SK-N-SH (cell line): ENCODE measurements at regions not wholly inside any gene's neighbourhood (a gene's known extent, or its start where the extent isn't known, plus 50 kb on each side); places are given as distances from the start of the nearest gene placed in this dataset.

Source experiments
- CTCF ChIA-PET: fragments of 300-600, 350-600 bp; formaldehyde crosslinking; extraction: SDS; loops from one replicate; lab custom pipeline; 2021; lab: Yijun Ruan, JAX
- POLR2A ChIA-PET: fragments of 350-600 bp; sonication (Branson Sonifier 250); formaldehyde crosslinking; extraction: SDS; loops from one replicate; lab custom pipeline; 2020; ENCODE audit warnings: antibody characterized with exemption, inconsistent platforms; lab: Yijun Ruan, JAX
- DNase-seq: peaks from one replicate; pipeline ENCODE4 v3.0.0; 2012
- H2AFZ ChIP-seq: fragments of 200-600 bp; sonication (generic); 2 replicates; pipeline ENCODE4 v1.8.1; 2016; ENCODE audit warnings: antibody characterized with exemption, mild to moderate bottlenecking, low read depth
- H3F3A ChIP-seq: fragments of 200-600 bp; sonication (generic); replicated peaks from 2 replicates; pipeline ENCODE3; 2016; ENCODE audit warnings: antibody characterized with exemption, mild to moderate bottlenecking; ENCODE audit not compliant: insufficient read depth
- H3K27ac ChIP-seq, 2 experiments: fragments of 200-500 bp in 1 of 2; fragments of 200-600 bp in 1 of 2; sonication (Bioruptor generic) in 1 of 2; sonication (generic), shearing (Covaris generic) in 1 of 2; 2 replicates each; pipeline versions ENCODE4 v1.5.1 to v1.6.1; 2014 to 2016; ENCODE audit warnings: low read depth in 2 of 2, inconsistent platforms in 1 of 2, low read length in 1 of 2, mild to moderate bottlenecking in 1 of 2, mixed read lengths in 1 of 2
- H3K27me3 ChIP-seq: fragments of 200-600 bp; sonication (generic), shearing (Covaris generic); 2 replicates; pipeline ENCODE4 v1.6.1; 2016; ENCODE audit warnings: mixed run types; ENCODE audit not compliant: insufficient read depth
- H3K36me3 ChIP-seq, 2 experiments: fragments of 200-500 bp in 1 of 2; fragments of 200-600 bp in 1 of 2; sonication (Bioruptor generic) in 1 of 2; sonication (generic) in 1 of 2; replicated peaks in 1 of 2; 2 replicates each; pipeline versions ENCODE3 to v1.5.1; 2014 to 2016; ENCODE audit warnings: low read length in 1 of 2, mild to moderate bottlenecking in 1 of 2; ENCODE audit not compliant: insufficient read depth in 2 of 2, control insufficient read depth in 1 of 2
- H3K4me1 ChIP-seq, 2 experiments: fragments of 200-500 bp in 1 of 2; fragments of 200-600 bp in 1 of 2; sonication (Bioruptor generic) in 1 of 2; sonication (generic), shearing (Covaris generic) in 1 of 2; 2 replicates each; pipeline versions ENCODE4 v1.5.1 to v1.6.1; 2014 to 2016; ENCODE audit warnings: low read depth in 1 of 2, low read length in 1 of 2, mixed run types in 1 of 2; ENCODE audit not compliant: insufficient read depth in 2 of 2, control insufficient read depth in 1 of 2
- H3K4me2 ChIP-seq: fragments of 200-600 bp; sonication (generic), shearing (Covaris generic); 2 replicates; pipeline ENCODE4 v1.6.1; 2017; ENCODE audit warnings: mixed run types
- H3K4me3 ChIP-seq, 2 experiments: fragments of 200-500 bp in 1 of 2; fragments of 200-600 bp in 1 of 2; sonication (Bioruptor generic) in 1 of 2; sonication (generic), shearing (Covaris generic) in 1 of 2; 2 replicates each; pipeline versions ENCODE4 v1.5.1 to v1.8.1; 2014 to 2016; ENCODE audit warnings: low read depth in 2 of 2, inconsistent platforms in 1 of 2, low read length in 1 of 2, mild to moderate bottlenecking in 1 of 2, mixed read lengths in 1 of 2, moderate library complexity in 1 of 2
- H3K79me2 ChIP-seq: fragments of 200-600 bp; sonication (generic); 2 replicates; pipeline ENCODE4 v1.8.1; 2017; ENCODE audit warnings: mild to moderate bottlenecking; ENCODE audit not compliant: insufficient read depth
- H3K9ac ChIP-seq: fragments of 200-600 bp; sonication (generic); 2 replicates; pipeline ENCODE4 v1.6.1; 2017; ENCODE audit warnings: mixed run types
- H3K9me2 ChIP-seq: fragments of 200-600 bp; sonication (generic); 2 replicates; pipeline ENCODE4 v1.6.1; 2017; ENCODE audit warnings: mixed run types
- H3K9me3 ChIP-seq: fragments of 200-600 bp; sonication (generic); 2 replicates; pipeline ENCODE4 v1.6.1; 2017; ENCODE audit warnings: mixed run types, mild to moderate bottlenecking, moderate library complexity
- H4K20me1 ChIP-seq: fragments of 200-600 bp; sonication (generic); 2 replicates; pipeline ENCODE4 v1.6.1; 2017; ENCODE audit warnings: mild to moderate bottlenecking, mixed run types; ENCODE audit not compliant: insufficient read depth
- ELF1 ChIP-seq: IDR thresholded peaks from 2 replicates; pipeline ENCODE4 v1.4.0; 2012
- FOSL2 ChIP-seq: IDR thresholded peaks from 2 replicates; pipeline ENCODE4 v1.4.0; 2012; ENCODE audit warnings: low read depth, mild to moderate bottlenecking, moderate library complexity, borderline replicate concordance
- FOXJ3 ChIP-seq: sonication (generic); formaldehyde crosslinking; IDR thresholded peaks from 2 replicates; pipeline ENCODE4 v1.5.1; 2020; ENCODE audit warnings: mild to moderate bottlenecking, missing genetic modification reagents
- FOXM1 ChIP-seq: IDR thresholded peaks from 2 replicates; pipeline ENCODE4 v1.4.0; 2012; ENCODE audit warnings: low read depth, mild to moderate bottlenecking
- IRF3 ChIP-seq: fragments of 150-350 bp; IDR thresholded peaks from 2 replicates; pipeline ENCODE4 v1.6.1; 2016; ENCODE audit warnings: mild to moderate bottlenecking, low read depth, low read length
- JUND ChIP-seq: IDR thresholded peaks from 2 replicates; pipeline ENCODE4 v1.4.0; 2012
- MXI1 ChIP-seq: IDR thresholded peaks from 2 replicates; pipeline ENCODE4 v1.6.1; 2012; ENCODE audit warnings: mild to moderate bottlenecking, low read depth, low read length, improper control_type of control experiment
- NFIC ChIP-seq: IDR thresholded peaks from 2 replicates; pipeline ENCODE4 v1.4.0; 2012; ENCODE audit warnings: borderline replicate concordance
- NRF1 ChIP-seq: IDR thresholded peaks from 2 replicates; pipeline ENCODE4 v1.6.1; 2012; ENCODE audit warnings: low read depth, mild to moderate bottlenecking, low read length
- PBX3 ChIP-seq: IDR thresholded peaks from 2 replicates; pipeline ENCODE4; 2012
- POLR2AphosphoS5 ChIP-seq: IDR thresholded peaks from 2 replicates; pipeline ENCODE4 v1.6.1; 2012; ENCODE audit warnings: low read depth, low read length
- RCOR1 ChIP-seq: fragments of 150-350 bp; IDR thresholded peaks from 2 replicates; pipeline ENCODE4 v1.6.1; 2017; ENCODE audit warnings: antibody characterized with exemption, low read length
- REST ChIP-seq: IDR thresholded peaks from 2 replicates; pipeline ENCODE4 v1.6.1; 2012; ENCODE audit warnings: mild to moderate bottlenecking, low read depth, low read length, moderate library complexity
- RXRA ChIP-seq: IDR thresholded peaks from 2 replicates; pipeline ENCODE4 v1.4.0; 2012; ENCODE audit warnings: low read depth, mild to moderate bottlenecking, borderline replicate concordance
- SMC3 ChIP-seq: IDR thresholded peaks from 2 replicates; pipeline ENCODE4 v1.6.1; 2012; ENCODE audit warnings: low read depth, low read length, improper control_type of control experiment
- TAF1 ChIP-seq: IDR thresholded peaks from 2 replicates; pipeline ENCODE4 v1.6.1; 2012; ENCODE audit warnings: low read depth, mild to moderate bottlenecking, low read length, moderate library complexity, borderline replicate concordance
- TEAD4 ChIP-seq: IDR thresholded peaks from 2 replicates; pipeline ENCODE4 v1.4.0; 2012; ENCODE audit warnings: mild to moderate bottlenecking, borderline replicate concordance; ENCODE audit not compliant: insufficient read depth
- WGBS: methylation state at CpG from one replicate; pipeline ENCODE4 v1.1.6; 2017; ENCODE audit warnings: low lambda C conversion rate; 5-methylcytosine and 5-hydroxymethylcytosine counted together
- TF ChIP-seq, protein P1 (sequence below): IDR thresholded peaks from 2 replicates; pipeline ENCODE4 v1.4.0; 2012; ENCODE audit warnings: low read depth, borderline replicate concordance
- TF ChIP-seq, protein P2 (sequence below): IDR thresholded peaks from 2 replicates; pipeline ENCODE4 v1.4.0; 2012; ENCODE audit warnings: low read depth
- TF ChIP-seq, protein P3 (sequence below): fragments of 200-600 bp; sonication (generic); IDR thresholded peaks from 2 replicates; pipeline ENCODE4 v1.6.1; 2017; ENCODE audit warnings: antibody characterized with exemption, mild to moderate bottlenecking, moderate library complexity

DNA sequence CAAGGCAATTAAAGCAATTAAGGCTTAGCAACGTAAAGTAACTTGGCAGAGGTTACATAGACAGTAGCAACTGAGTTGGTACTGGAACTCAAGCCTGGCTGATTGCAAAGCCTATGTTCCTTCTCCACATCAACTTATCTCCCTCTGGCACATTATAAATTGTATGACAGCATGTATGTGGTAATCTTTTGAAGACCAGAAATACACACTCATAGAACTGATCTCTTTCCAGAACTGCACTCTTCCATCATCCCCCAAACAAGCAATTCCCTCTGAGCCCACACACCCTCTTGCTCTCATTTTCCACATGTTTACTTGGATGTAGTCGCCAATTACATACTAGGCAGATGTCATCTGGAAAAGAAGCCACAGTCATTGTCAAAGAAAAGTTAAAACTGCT lies 502.2 kb downstream of the PLPP3 start:
- no peak for DNase-seq
- Histone ChIP-seq H3K36me3 (no peaks in the 10 kb centered on the region), H3K4me1 (peaks cover 0 to 2% of the 10 kb centered on the region in 2 experiments; a peak in 2 of 4 replicates), H4K20me1 (no peaks in the 10 kb centered on the region), H3K4me2 (no peak overlapping the region), H3K79me2 (no peaks in the 10 kb centered on the region), H3F3A (no peaks in the 10 kb centered on the region), H2AFZ (no peak overlapping the region), H3K9ac (no peak overlapping the region), H3K27ac (no peak overlapping the region), H3K9me3 (no peaks in the 10 kb centered on the region), H3K9me2 (no peaks in the 10 kb centered on the region), H3K27me3 (no peaks in the 10 kb centered on the region), H3K4me3 (no peak overlapping the region)
- TF ChIP-seq RXRA: no peak
- TF ChIP-seq POLR2AphosphoS5: no peak
- TF ChIP-seq SMC3: no peak
- TF ChIP-seq REST: no peak
- TF ChIP-seq PBX3: no peak
- no peak for TF ChIP-seq ELF1
- TF ChIP-seq TEAD4: no peak
- no peak for TF ChIP-seq NFIC
- no peak for TF ChIP-seq MXI1
- TF ChIP-seq TAF1: no peak
- TF ChIP-seq IRF3: no peak
- TF ChIP-seq, protein P1, sequence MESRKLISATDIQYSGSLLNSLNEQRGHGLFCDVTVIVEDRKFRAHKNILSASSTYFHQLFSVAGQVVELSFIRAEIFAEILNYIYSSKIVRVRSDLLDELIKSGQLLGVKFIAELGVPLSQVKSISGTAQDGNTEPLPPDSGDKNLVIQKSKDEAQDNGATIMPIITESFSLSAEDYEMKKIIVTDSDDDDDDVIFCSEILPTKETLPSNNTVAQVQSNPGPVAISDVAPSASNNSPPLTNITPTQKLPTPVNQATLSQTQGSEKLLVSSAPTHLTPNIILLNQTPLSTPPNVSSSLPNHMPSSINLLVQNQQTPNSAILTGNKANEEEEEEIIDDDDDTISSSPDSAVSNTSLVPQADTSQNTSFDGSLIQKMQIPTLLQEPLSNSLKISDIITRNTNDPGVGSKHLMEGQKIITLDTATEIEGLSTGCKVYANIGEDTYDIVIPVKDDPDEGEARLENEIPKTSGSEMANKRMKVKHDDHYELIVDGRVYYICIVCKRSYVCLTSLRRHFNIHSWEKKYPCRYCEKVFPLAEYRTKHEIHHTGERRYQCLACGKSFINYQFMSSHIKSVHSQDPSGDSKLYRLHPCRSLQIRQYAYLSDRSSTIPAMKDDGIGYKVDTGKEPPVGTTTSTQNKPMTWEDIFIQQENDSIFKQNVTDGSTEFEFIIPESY: no peak
- TF ChIP-seq FOSL2: no peak
- TF ChIP-seq, protein P2, sequence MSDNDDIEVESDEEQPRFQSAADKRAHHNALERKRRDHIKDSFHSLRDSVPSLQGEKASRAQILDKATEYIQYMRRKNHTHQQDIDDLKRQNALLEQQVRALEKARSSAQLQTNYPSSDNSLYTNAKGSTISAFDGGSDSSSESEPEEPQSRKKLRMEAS: no peak
- TF ChIP-seq NRF1: no peak
- TF ChIP-seq, protein P3, sequence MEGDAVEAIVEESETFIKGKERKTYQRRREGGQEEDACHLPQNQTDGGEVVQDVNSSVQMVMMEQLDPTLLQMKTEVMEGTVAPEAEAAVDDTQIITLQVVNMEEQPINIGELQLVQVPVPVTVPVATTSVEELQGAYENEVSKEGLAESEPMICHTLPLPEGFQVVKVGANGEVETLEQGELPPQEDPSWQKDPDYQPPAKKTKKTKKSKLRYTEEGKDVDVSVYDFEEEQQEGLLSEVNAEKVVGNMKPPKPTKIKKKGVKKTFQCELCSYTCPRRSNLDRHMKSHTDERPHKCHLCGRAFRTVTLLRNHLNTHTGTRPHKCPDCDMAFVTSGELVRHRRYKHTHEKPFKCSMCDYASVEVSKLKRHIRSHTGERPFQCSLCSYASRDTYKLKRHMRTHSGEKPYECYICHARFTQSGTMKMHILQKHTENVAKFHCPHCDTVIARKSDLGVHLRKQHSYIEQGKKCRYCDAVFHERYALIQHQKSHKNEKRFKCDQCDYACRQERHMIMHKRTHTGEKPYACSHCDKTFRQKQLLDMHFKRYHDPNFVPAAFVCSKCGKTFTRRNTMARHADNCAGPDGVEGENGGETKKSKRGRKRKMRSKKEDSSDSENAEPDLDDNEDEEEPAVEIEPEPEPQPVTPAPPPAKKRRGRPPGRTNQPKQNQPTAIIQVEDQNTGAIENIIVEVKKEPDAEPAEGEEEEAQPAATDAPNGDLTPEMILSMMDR: no peak
- no peak for TF ChIP-seq FOXJ3 (CRISPR knock-in tag)
- TF ChIP-seq FOXM1: no peak
- TF ChIP-seq JUND: no peak
- TF ChIP-seq RCOR1: no peak
- WGBS: 47% methylated on average over 2 of the region's 2 CpGs
- POLR2A ChIA-PET: no interaction called here
- CTCF ChIA-PET: no interaction called here
